ENCODE measurements at regions not wholly inside any gene's neighbourhood (a gene's known extent, or its start where the extent isn't known, plus 50 kb on each side); places are given as distances from the start of the nearest gene placed in this dataset.

GRCh38 chr10:89975771-89976170 lies 274.4 kb downstream of the KIF20B start:
- H3K4me2 ChIP-seq: no peak overlapping the region
- DNase-seq (ENCODE audit: low read depth in 1 of 2, low spot score in 1 of 2) (no peak), FAIRE-seq (no peak), ATAC-seq (no peak)
- H3K9me3 ChIP-seq: no peaks in the 10 kb centered on the region
- H3K4me3 ChIP-seq: no peak overlapping the region
- POLR2A ChIA-PET: no interaction called here
- H3K27ac ChIP-seq: no peak overlapping the region
- TF ChIP-seq TP53 (CRISPR knock-in tag; IDR thresholded peaks at IDR 0.05): no peak
- no peak for TF ChIP-seq HMGXB4 (CRISPR knock-in tag; IDR thresholded peaks at IDR 0.05; ENCODE audit: borderline replicate concordance)
- WGBS (ENCODE audit: missing lambda C conversion rate): 3% methylated on average over 2 of the region's 2 CpGs
- CTCF ChIA-PET: no interaction called here
- H3K4me1 ChIP-seq: no peaks in the 10 kb centered on the region

- 11% methylated on average over 1 of the region's 1 CpG for WGBS (ENCODE audit: missing lambda C conversion rate)
These were observed 276.7 kb downstream of the KIF20B start for GRCh38 chr10:89978081-89978480.

GRCh38 chr10:89979726-89980125 lies 278.3 kb downstream of the KIF20B start:
- CTCF ChIA-PET: no interaction called here
- TF ChIP-seq EP300 (IDR thresholded peaks at IDR 0.05): no peak
- no peak for TF ChIP-seq POLR2A (IDR thresholded peaks at IDR 0.05; ENCODE audit: low read length)
- no peak for TF ChIP-seq CBX8 (IDR thresholded peaks at IDR 0.05)
- no peaks in the 10 kb centered on the region for H3K4me1 ChIP-seq
- 8% methylated on average over 1 of the region's 1 CpG for WGBS (ENCODE audit: missing lambda C conversion rate)
- no peak overlapping the region for H3K4me3 ChIP-seq
- DNase-seq (ENCODE audit: low read depth in 1 of 2, low spot score in 1 of 2) (no peak), FAIRE-seq (no peak), ATAC-seq (no peak)
- no peak overlapping the region for H3K4me2 ChIP-seq
- H3K9me3 ChIP-seq: no peaks in the 10 kb centered on the region
- H3K27ac ChIP-seq: no peak overlapping the region
- POLR2A ChIA-PET: no interaction called here

More at GRCh38 chr10:89978081-89978480, 276.7 kb downstream of the KIF20B start:
- no peaks in the 10 kb centered on the region for H3K4me1 ChIP-seq
- H3K9me3 ChIP-seq: no peaks in the 10 kb centered on the region
- no peak overlapping the region for H3K4me3 ChIP-seq
- ChIA-PET CTCF (no interaction called here), POLR2A (no interaction called here)
- no peak for TF ChIP-seq HDAC2 (IDR thresholded peaks at IDR 0.05)
- TF ChIP-seq USF2 (IDR thresholded peaks at IDR 0.05): no peak
- no peak for TF ChIP-seq SMC3 (IDR thresholded peaks at IDR 0.05)
- no peak for TF ChIP-seq JUNB (IDR thresholded peaks at IDR 0.05)
- no peak for TF ChIP-seq MAFK (IDR thresholded peaks at IDR 0.05; ENCODE audit: partially characterized antibody)
- TF ChIP-seq ZC3H11A (IDR thresholded peaks at IDR 0.05): no peak
- TF ChIP-seq CEBPB (IDR thresholded peaks at IDR 0.05): no peak
- no peak for TF ChIP-seq ZNF302 (CRISPR knock-in tag; IDR thresholded peaks at IDR 0.05)
- no peak for TF ChIP-seq TP53 (CRISPR knock-in tag; IDR thresholded peaks at IDR 0.05)
- no peak for TF ChIP-seq MAZ (IDR thresholded peaks at IDR 0.05; ENCODE audit: borderline replicate concordance, low read depth, low read length)
- no peak for TF ChIP-seq ATOH8 (CRISPR knock-in tag; IDR thresholded peaks at IDR 0.05; ENCODE audit: low read depth)
- ATAC-seq: no peak
- no peak overlapping the region for H3K27ac ChIP-seq
- FAIRE-seq: no peak
- H3K4me2 ChIP-seq: no peak overlapping the region
- no peak for DNase-seq (ENCODE audit: low read depth in 1 of 2, low spot score in 1 of 2)

- FAIRE-seq (no peak), ATAC-seq (no peak), DNase-seq (ENCODE audit: low read depth in 1 of 2, low spot score in 1 of 2) (no peak)
- Histone ChIP-seq H3K4me1 (no peaks in the 10 kb centered on the region), H3K27ac (no peak overlapping the region), H3K4me3 (no peak overlapping the region), H3K4me2 (no peak overlapping the region), H3K9me3 (no peaks in the 10 kb centered on the region)
- CTCF ChIA-PET: no interaction called here
- POLR2A ChIA-PET: no interaction called here
- no peak for TF ChIP-seq KDM5A (IDR thresholded peaks at IDR 0.05)
- TF ChIP-seq ZFP36 (IDR thresholded peaks at IDR 0.05; ENCODE audit: borderline replicate concordance, partially characterized antibody): no peak
- no peak for TF ChIP-seq NPAS2 (CRISPR knock-in tag; IDR thresholded peaks at IDR 0.05; ENCODE audit: borderline replicate concordance)
- no peak for TF ChIP-seq HEYL (CRISPR knock-in tag; IDR thresholded peaks at IDR 0.05)
- no peak for TF ChIP-seq NR3C1 (IDR thresholded peaks at IDR 0.05)
- no peak for TF ChIP-seq ZNF302 (CRISPR knock-in tag; IDR thresholded peaks at IDR 0.05)
- TF ChIP-seq HOXB13 (CRISPR knock-in tag; IDR thresholded peaks at IDR 0.05; ENCODE audit: low read depth): no peak
- no peak for TF ChIP-seq POLR2A (IDR thresholded peaks at IDR 0.05; ENCODE audit: low read length)
- TF ChIP-seq E2F6 (IDR thresholded peaks at IDR 0.05; ENCODE audit: borderline replicate concordance, low read depth): no peak
- no peak for TF ChIP-seq CBX8 (IDR thresholded peaks at IDR 0.05)
- TF ChIP-seq RNF2 (IDR thresholded peaks at IDR 0.05; ENCODE audit: borderline replicate concordance, low read depth): no peak
- no peak for TF ChIP-seq ESRRA (IDR thresholded peaks at IDR 0.05; ENCODE audit: borderline replicate concordance, low read length)
- TF ChIP-seq ELK1 (IDR thresholded peaks at IDR 0.05; ENCODE audit: low read depth, low read length): no peak
- no peak for TF ChIP-seq FOSB (CRISPR knock-in tag; IDR thresholded peaks at IDR 0.05)
- TF ChIP-seq KDM1A (IDR thresholded peaks at IDR 0.05; ENCODE audit: low read depth): no peak
- TF ChIP-seq FOXS1 (CRISPR knock-in tag; IDR thresholded peaks at IDR 0.05): no peak
- WGBS (ENCODE audit: missing lambda C conversion rate): 29% methylated on average over 2 of the region's 2 CpGs
These were observed 278.8 kb downstream of the KIF20B start for GRCh38 chr10:89980166-89980565.
